H7 (cell line): ENCODE measurements at regions not wholly inside any gene's neighbourhood (a gene's known extent, or its start where the extent isn't known, plus 50 kb on each side); places are given as distances from the start of the nearest gene placed in this dataset.

Experiments used
- DNase-seq: peaks from one replicate; pipeline ENCODE4 v3.0.0; 2012
- H3K27me3 ChIP-seq: 2 replicates; pipeline ENCODE4 v1.6.0; 2011; ENCODE audit warnings: mild to moderate bottlenecking, low read length; ENCODE audit not compliant: control insufficient read depth, insufficient read depth
- H3K36me3 ChIP-seq: replicated peaks from 2 replicates; pipeline ENCODE4 v1.5.1; 2011; ENCODE audit warnings: low read length; ENCODE audit not compliant: control insufficient read depth, insufficient read depth
- H3K4me3 ChIP-seq: 2 replicates; pipeline ENCODE4 v1.5.1; 2011; ENCODE audit warnings: low read depth, mild to moderate bottlenecking, control low read depth, low read length, moderate library complexity; ENCODE audit not compliant: insufficient read depth

- no peaks in the 10 kb centered on the region for H3K36me3 ChIP-seq
- no peaks in the 10 kb centered on the region for H3K27me3 ChIP-seq
- H3K4me3 ChIP-seq = no peak overlapping the region
- DNase-seq = no peak
Observed at GRCh38 chr13:103315711-103316110, 249.5 kb upstream of the SLC10A2 start.

GRCh38 chr13:103312467-103312866, 246.2 kb upstream of the SLC10A2 start:
- no peaks in the 10 kb centered on the region for H3K36me3 ChIP-seq
- DNase-seq = no peak
- H3K27me3 ChIP-seq = no peaks in the 10 kb centered on the region
- no peak overlapping the region for H3K4me3 ChIP-seq

GRCh38 chr13:103308667-103309066, 242.4 kb upstream of the SLC10A2 start:
- DNase-seq = no peak
- no peaks in the 10 kb centered on the region for H3K27me3 ChIP-seq
- no peaks in the 10 kb centered on the region for H3K36me3 ChIP-seq
- no peak overlapping the region for H3K4me3 ChIP-seq

- Histone ChIP-seq H3K4me3 (no peak overlapping the region), H3K27me3 (no peaks in the 10 kb centered on the region), H3K36me3 (no peaks in the 10 kb centered on the region)
- no peak for DNase-seq
Observed at GRCh38 chr13:103306163-103306562, 239.9 kb upstream of the SLC10A2 start.

- H3K36me3 ChIP-seq = no peaks in the 10 kb centered on the region
- no peak for DNase-seq
Observed at GRCh38 chr13:103303078-103303651, 236.9 kb upstream of the SLC10A2 start.

GRCh38 chr13:103302676-103303075, 236.5 kb upstream of the SLC10A2 start:
- Histone ChIP-seq H3K36me3 (no peaks in the 10 kb centered on the region), H3K4me3 (no peak overlapping the region), H3K27me3 (no peaks in the 10 kb centered on the region)
- DNase-seq = no peak

More at GRCh38 chr13:103303078-103303651, 236.9 kb upstream of the SLC10A2 start:
- Histone ChIP-seq H3K4me3 (no peak overlapping the region), H3K27me3 (no peaks in the 10 kb centered on the region)

- no peak overlapping the region for H3K4me3 ChIP-seq
- no peaks in the 10 kb centered on the region for H3K27me3 ChIP-seq
- H3K36me3 ChIP-seq = no peaks in the 10 kb centered on the region
- peak; percentile 8 for DNase-seq
Observed at GRCh38 chr13:103299079-103299478, 232.9 kb upstream of the SLC10A2 start.

GRCh38 chr13:103297083-103297482, 230.9 kb upstream of the SLC10A2 start:
- no peaks in the 10 kb centered on the region for H3K36me3 ChIP-seq

GRCh38 chr13:103291798-103292572, 225.8 kb upstream of the SLC10A2 start:
- DNase-seq = peak; percentile 18
- H3K4me3 ChIP-seq = no peak overlapping the region
- no peaks in the 10 kb centered on the region for H3K36me3 ChIP-seq
- H3K27me3 ChIP-seq = no peaks in the 10 kb centered on the region

More at GRCh38 chr13:103297083-103297482, 230.9 kb upstream of the SLC10A2 start:
- Histone ChIP-seq H3K4me3 (no peak overlapping the region), H3K27me3 (no peaks in the 10 kb centered on the region)
- no peak for DNase-seq

- Histone ChIP-seq H3K27me3 (no peaks in the 10 kb centered on the region), H3K36me3 (no peaks in the 10 kb centered on the region), H3K4me3 (no peak overlapping the region)
- no peak for DNase-seq
Observed at GRCh38 chr13:103291226-103291625, 225.0 kb upstream of the SLC10A2 start.

- no peaks in the 10 kb centered on the region for H3K36me3 ChIP-seq
- DNase-seq = no peak
- no peak overlapping the region for H3K4me3 ChIP-seq
- H3K27me3 ChIP-seq = no peaks in the 10 kb centered on the region
Observed at GRCh38 chr13:103289681-103290080, 223.5 kb upstream of the SLC10A2 start.

- H3K36me3 ChIP-seq = no peaks in the 10 kb centered on the region
- H3K4me3 ChIP-seq = no peak overlapping the region
- no peak for DNase-seq
- H3K27me3 ChIP-seq = no peaks in the 10 kb centered on the region
Observed at GRCh38 chr13:103288114-103288513, 221.9 kb upstream of the SLC10A2 start.

GRCh38 chr13:103287659-103288058, 221.4 kb upstream of the SLC10A2 start:
- Histone ChIP-seq H3K4me3 (no peak overlapping the region), H3K27me3 (no peaks in the 10 kb centered on the region), H3K36me3 (no peaks in the 10 kb centered on the region)
- no peak for DNase-seq

- no peaks in the 10 kb centered on the region for H3K27me3 ChIP-seq
- H3K4me3 ChIP-seq = no peak overlapping the region
- DNase-seq = no peak
- no peaks in the 10 kb centered on the region for H3K36me3 ChIP-seq
Observed at GRCh38 chr13:103284466-103284865, 218.2 kb upstream of the SLC10A2 start.

GRCh38 chr13:103283451-103283820, 217.2 kb upstream of the SLC10A2 start:
- no peak for DNase-seq
- no peaks in the 10 kb centered on the region for H3K36me3 ChIP-seq
- H3K4me3 ChIP-seq = no peak overlapping the region
- no peaks in the 10 kb centered on the region for H3K27me3 ChIP-seq
